HPDE6-E6E7 (cell line): ENCODE measurements at regions not wholly inside any gene's neighbourhood (a gene's known extent, or its start where the extent isn't known, plus 50 kb on each side); places are given as distances from the start of the nearest gene placed in this dataset.
"Not testable (repeated sequence)": the region's sequence is repeated elsewhere in the genome, so short reads cannot be mapped to it uniquely, and the experiment has no call there.

ENCODE experiments used
- DNase-seq: peaks from one replicate; pipeline ENCODE4 v3.0.0; 2011; ENCODE audit warnings: missing footprints; ENCODE audit errors: extremely low spot score

- no peak for DNase-seq
Measured at GRCh38 chr1:189628857-189629256, 848.8 kb downstream of the BRINP3 start.

GRCh38 chr1:189633658-189634057 lies 844.0 kb downstream of the BRINP3 start:
- no peak for DNase-seq

GRCh38 chr1:189637041-189637440 lies 840.6 kb downstream of the BRINP3 start:
- no peak for DNase-seq

GRCh38 chr1:189644156-189644555 lies 833.5 kb downstream of the BRINP3 start:
- not testable (repeated sequence) for DNase-seq

- no peak for DNase-seq
Measured at GRCh38 chr1:189644970-189645369, 832.7 kb downstream of the BRINP3 start.

GRCh38 chr1:189646066-189646465 lies 831.6 kb downstream of the BRINP3 start:
- no peak for DNase-seq

- DNase-seq: no peak
Measured at GRCh38 chr1:189654906-189655305, 822.8 kb downstream of the BRINP3 start.

- no peak for DNase-seq
Measured at GRCh38 chr1:189656628-189657530, 820.8 kb downstream of the BRINP3 start.

GRCh38 chr1:189657715-189658114 lies 819.9 kb downstream of the BRINP3 start:
- no peak for DNase-seq

GRCh38 chr1:189658381-189658780 lies 819.3 kb downstream of the BRINP3 start:
- no peak for DNase-seq

- no peak for DNase-seq
Measured at GRCh38 chr1:189659731-189660130, 817.9 kb downstream of the BRINP3 start.

GRCh38 chr1:189662190-189662589 lies 815.5 kb downstream of the BRINP3 start:
- DNase-seq: no peak

- DNase-seq: no peak
Measured at GRCh38 chr1:189669846-189670245, 807.8 kb downstream of the BRINP3 start.

- no peak for DNase-seq
Measured at GRCh38 chr1:189673217-189673616, 804.4 kb downstream of the BRINP3 start.

GRCh38 chr1:189675712-189676244 lies 801.9 kb downstream of the BRINP3 start:
- DNase-seq: no peak

- no peak for DNase-seq
Measured at GRCh38 chr1:189678779-189679178, 798.9 kb downstream of the BRINP3 start.

- DNase-seq: no peak
Measured at GRCh38 chr1:189681252-189681919, 796.3 kb downstream of the BRINP3 start.

GRCh38 chr1:189682591-189682990 lies 795.1 kb downstream of the BRINP3 start:
- no peak for DNase-seq

- DNase-seq: no peak
Measured at GRCh38 chr1:189686288-189686687, 791.4 kb downstream of the BRINP3 start.

GRCh38 chr1:189693140-189693539 lies 784.5 kb downstream of the BRINP3 start:
- no peak for DNase-seq

GRCh38 chr1:189696297-189696696 lies 781.4 kb downstream of the BRINP3 start:
- no peak for DNase-seq

- no peak for DNase-seq
Measured at GRCh38 chr1:189697113-189697512, 780.6 kb downstream of the BRINP3 start.

GRCh38 chr1:189701606-189702005 lies 776.1 kb downstream of the BRINP3 start:
- no peak for DNase-seq
